Endothelial cell (in vitro differentiated cells): ENCODE measurements at regions not wholly inside any gene's neighbourhood (a gene's known extent, or its start where the extent isn't known, plus 50 kb on each side); places are given as distances from the start of the nearest gene placed in this dataset.

ENCODE experiments used
- DNase-seq: peaks from one replicate; pipeline ENCODE4 v3.0.0; 2021; ENCODE audit warnings: low spot score
- H3K27ac Mint-ChIP-seq: one replicate; pipeline ENCODE4 v1.8.0; 2021; ENCODE audit warnings: mixed read lengths, inconsistent platforms; ENCODE audit not compliant: unreplicated experiment
- H3K27me3 Mint-ChIP-seq: one replicate; pipeline ENCODE4 v1.8.0; 2021; ENCODE audit warnings: mild to moderate bottlenecking, moderate library complexity, mixed read lengths, inconsistent platforms; ENCODE audit not compliant: unreplicated experiment
- H3K36me3 Mint-ChIP-seq: one replicate; pipeline ENCODE4 v1.8.0; 2021; ENCODE audit warnings: mild to moderate bottlenecking, low read depth, mixed read lengths, inconsistent platforms; ENCODE audit not compliant: unreplicated experiment
- H3K4me1 Mint-ChIP-seq: one replicate; pipeline ENCODE4 v1.8.0; 2021; ENCODE audit warnings: mild to moderate bottlenecking, mixed read lengths, inconsistent platforms; ENCODE audit not compliant: unreplicated experiment
- H3K4me3 Mint-ChIP-seq: one replicate; pipeline ENCODE4 v1.8.0; 2021; ENCODE audit warnings: mild to moderate bottlenecking, mixed read lengths, inconsistent platforms; ENCODE audit not compliant: unreplicated experiment
- H3K9me3 Mint-ChIP-seq: one replicate; pipeline ENCODE4 v1.8.0; 2021; ENCODE audit warnings: mixed read lengths, inconsistent platforms; ENCODE audit not compliant: unreplicated experiment
- CTCF ChIP-seq: fragments of 200-600 bp; sonication (generic); IDR thresholded peaks from one replicate; pipeline ENCODE4 v1.5.0; 2021; ENCODE audit warnings: antibody characterized with exemption; ENCODE audit not compliant: unreplicated experiment

- no peak for DNase-seq
- Mint-ChIP-seq H3K9me3 (no peaks in the 10 kb centered on the region), H3K27ac (no peak overlapping the region), H3K36me3 (no peaks in the 10 kb centered on the region), H3K27me3 (peaks cover 2% of the 10 kb centered on the region), H3K4me3 (no peak overlapping the region), H3K4me1 (no peaks in the 10 kb centered on the region)
- no peak for TF ChIP-seq CTCF
Observed at GRCh38 chrX:13467243-13467642, 102.2 kb upstream of the EGFL6 start.

DNA sequence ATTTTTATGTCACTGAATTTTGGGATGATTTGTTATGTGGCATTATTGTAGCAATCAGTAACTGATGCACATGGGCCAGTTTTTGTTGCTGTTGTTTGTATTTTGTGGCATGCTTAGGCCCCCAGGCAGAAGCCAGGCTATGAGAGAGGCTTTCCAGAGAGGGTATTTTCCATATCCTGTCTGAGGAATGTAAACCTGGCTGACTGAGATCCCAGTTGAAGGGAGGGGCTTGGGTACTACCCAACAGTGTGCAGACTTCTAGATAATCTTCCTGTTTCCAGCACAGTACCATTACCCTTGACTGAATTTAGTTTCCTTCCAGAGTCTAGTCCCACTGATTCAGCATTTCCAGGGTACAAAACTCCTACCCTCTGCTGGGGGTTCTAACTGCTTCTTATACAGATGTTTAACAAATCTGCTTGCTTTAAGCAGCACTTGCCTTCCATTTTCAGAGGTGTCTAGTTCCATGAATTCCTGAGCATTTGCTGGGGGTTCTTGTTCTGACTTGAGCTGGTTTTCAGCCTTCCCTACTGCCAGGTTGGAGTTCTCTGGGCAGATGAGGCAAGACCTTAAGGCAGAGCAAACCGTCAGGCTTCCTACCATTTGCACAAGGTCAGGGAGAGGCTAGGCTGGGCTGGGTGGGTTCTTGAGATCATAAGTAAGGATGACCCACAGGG is 104.7 kb upstream of the EGFL6 start:
- Mint-ChIP-seq H3K9me3 (no peaks in the 10 kb centered on the region), H3K36me3 (no peaks in the 10 kb centered on the region), H3K4me1 (no peaks in the 10 kb centered on the region), H3K27ac (no peak overlapping the region), H3K4me3 (no peak overlapping the region), H3K27me3 (no peaks in the 10 kb centered on the region)
- no peak for TF ChIP-seq CTCF
- DNase-seq, result no peak

GRCh38 chrX:13463608-13464007 is 105.8 kb upstream of the EGFL6 start:
- Mint-ChIP-seq H3K4me3 (no peak overlapping the region), H3K27ac (no peak overlapping the region), H3K9me3 (no peaks in the 10 kb centered on the region), H3K27me3 (no peaks in the 10 kb centered on the region), H3K4me1 (no peaks in the 10 kb centered on the region), H3K36me3 (no peaks in the 10 kb centered on the region)
- TF ChIP-seq CTCF, result no peak
- no peak for DNase-seq

- H3K27me3 Mint-ChIP-seq, result peaks cover 3% of the 10 kb centered on the region
- no peaks in the 10 kb centered on the region for H3K4me1 Mint-ChIP-seq
- no peaks in the 10 kb centered on the region for H3K9me3 Mint-ChIP-seq
- no peak for DNase-seq
- TF ChIP-seq CTCF, result no peak
- H3K36me3 Mint-ChIP-seq, result no peaks in the 10 kb centered on the region
- no peak overlapping the region for H3K4me3 Mint-ChIP-seq
- H3K27ac Mint-ChIP-seq, result no peak overlapping the region
Observed at GRCh38 chrX:13452283-13452682, 117.1 kb upstream of the EGFL6 start.

DNA sequence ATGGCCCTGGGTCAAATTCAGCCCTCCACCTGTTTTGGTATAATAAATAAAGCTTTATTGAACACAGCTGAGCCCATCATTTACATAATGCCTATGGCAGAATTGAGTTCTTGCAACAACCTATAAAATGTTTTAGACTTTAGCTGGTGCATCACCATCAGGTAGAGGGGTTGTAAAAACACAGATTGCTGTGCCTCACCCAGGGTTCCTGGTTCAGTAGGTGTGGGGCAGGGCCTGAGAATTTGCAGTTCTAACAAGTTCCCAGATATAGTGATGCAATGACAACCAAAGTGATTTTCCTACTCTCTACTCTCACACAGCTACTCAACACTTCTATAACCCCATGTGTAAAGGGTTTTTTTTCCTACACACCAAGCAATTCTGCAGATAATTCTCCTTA is 120.0 kb upstream of the EGFL6 start:
- TF ChIP-seq CTCF, result no peak
- H3K4me1 Mint-ChIP-seq, result no peaks in the 10 kb centered on the region

More for the DNA sequence above, 120.0 kb upstream of the EGFL6 start:
- peaks cover 3% of the 10 kb centered on the region for H3K27me3 Mint-ChIP-seq
- H3K27ac Mint-ChIP-seq, result no peak overlapping the region
- no peak overlapping the region for H3K4me3 Mint-ChIP-seq
- H3K9me3 Mint-ChIP-seq, result no peaks in the 10 kb centered on the region
- no peak for DNase-seq
- no peaks in the 10 kb centered on the region for H3K36me3 Mint-ChIP-seq
